ENCODE measurements at regions not wholly inside any gene's neighbourhood (a gene's known extent, or its start where the extent isn't known, plus 50 kb on each side); places are given as distances from the start of the nearest gene placed in this dataset.

GRCh38 chr10:123449234-123449962 lies 216.8 kb upstream of the GPR26 start:
- no peak for DNase-seq (ENCODE audit: extremely low read depth in 1 of 2, low read depth in 1 of 2)

DNA sequence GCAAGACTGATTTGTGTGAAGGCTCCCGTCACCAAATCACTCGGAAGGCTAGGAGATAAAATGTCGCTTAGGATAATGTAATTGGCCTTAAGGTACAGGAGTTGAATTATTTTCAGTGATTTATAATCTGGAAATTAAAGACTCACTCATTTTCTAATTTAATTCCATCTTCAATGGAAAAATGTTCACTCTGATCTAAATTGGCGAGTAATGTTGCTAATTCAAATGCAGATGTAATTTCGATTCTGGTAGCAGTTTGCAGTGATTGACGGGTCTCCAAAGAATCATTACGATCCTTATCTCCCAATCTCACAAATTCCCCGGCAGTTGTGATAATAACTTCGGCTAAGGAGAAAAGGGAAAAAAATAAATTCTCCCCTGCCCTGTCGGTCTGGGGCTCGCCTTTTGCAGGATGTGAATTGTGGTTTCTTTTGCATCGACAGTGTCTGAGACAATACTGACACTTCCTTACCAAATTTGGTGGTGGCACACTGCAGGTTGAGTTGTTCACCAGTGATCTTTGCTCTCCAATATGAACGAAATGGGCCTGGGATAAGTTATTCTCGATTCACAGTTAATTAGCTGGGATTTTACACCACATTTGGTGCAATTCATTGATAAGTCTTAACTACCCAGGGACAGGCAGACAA lies 215.1 kb upstream of the GPR26 start:
- DNase-seq (ENCODE audit: extremely low read depth in 1 of 2, low read depth in 1 of 2), result no peak

GRCh38 chr10:123451618-123452245 lies 214.4 kb upstream of the GPR26 start:
- DNase-seq (ENCODE audit: extremely low read depth in 1 of 2, low read depth in 1 of 2), result no peak

- DNase-seq (ENCODE audit: extremely low read depth in 1 of 2, low read depth in 1 of 2), result no peak
These were observed 211.2 kb upstream of the GPR26 start for GRCh38 chr10:123454987-123455386.

- no peak for DNase-seq (ENCODE audit: extremely low read depth in 1 of 2, low read depth in 1 of 2)
These were observed 210.3 kb upstream of the GPR26 start for GRCh38 chr10:123455861-123456260.

DNA sequence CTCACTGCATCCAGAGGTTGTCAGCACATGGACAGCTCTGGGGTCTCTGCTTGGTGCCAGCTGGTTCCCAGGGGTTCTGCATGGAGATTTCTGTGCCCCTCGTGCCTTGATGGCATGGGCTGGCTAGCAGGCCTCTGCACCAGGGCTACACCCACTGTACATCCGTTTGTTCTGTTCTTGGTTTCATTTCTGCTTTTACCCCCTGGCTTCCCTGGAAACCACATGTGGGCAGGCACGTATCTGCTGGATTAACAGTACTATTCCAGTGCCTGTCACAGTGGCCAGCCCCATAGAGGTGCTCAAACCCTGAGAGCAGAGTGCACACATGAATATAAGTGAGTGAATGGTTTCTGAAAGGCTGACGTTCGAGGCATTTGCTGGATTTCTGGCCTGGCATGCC lies 207.2 kb upstream of the GPR26 start:
- DNase-seq (ENCODE audit: extremely low read depth in 1 of 2, low read depth in 1 of 2), result no peak

DNA sequence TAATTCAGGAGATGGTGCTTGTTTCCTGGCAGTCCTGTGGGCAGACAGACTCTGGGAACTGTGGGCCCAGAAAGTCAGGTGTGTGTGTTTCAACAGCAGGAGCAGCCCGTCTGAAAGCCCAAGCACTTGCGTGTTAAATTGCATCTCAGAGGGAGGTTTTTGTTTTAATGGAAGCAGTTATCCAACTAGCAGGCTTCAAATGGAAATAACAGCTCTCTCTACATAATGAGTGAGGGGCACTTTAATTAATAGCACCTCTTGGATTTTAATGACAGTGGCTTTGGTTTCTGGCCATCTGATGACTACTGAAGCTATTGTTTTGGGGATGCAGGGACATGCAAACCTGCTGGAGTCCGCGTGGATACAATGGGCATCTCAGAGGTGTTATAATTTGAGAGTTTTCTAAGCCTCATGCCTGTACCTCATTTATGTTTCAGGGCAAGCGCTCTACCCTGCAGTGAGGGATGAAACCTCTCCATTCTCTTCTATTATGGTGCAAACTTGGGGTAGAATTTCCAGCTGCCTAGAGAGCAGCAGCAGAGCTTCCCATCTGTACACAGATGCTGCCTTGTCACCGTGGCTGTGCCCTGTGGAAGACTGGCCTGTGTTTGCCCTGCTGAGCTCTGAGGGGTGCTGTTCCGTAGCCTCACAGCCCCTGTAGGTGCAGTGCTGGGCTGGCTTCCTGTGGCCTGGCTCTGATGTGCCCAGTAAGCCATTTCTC lies 206.6 kb upstream of the GPR26 start:
- DNase-seq (ENCODE audit: extremely low read depth in 1 of 2, low read depth in 1 of 2), result no peak

GRCh38 chr10:123462246-123462645 lies 203.9 kb upstream of the GPR26 start:
- DNase-seq (ENCODE audit: extremely low read depth in 1 of 2, low read depth in 1 of 2), result no peak

DNA sequence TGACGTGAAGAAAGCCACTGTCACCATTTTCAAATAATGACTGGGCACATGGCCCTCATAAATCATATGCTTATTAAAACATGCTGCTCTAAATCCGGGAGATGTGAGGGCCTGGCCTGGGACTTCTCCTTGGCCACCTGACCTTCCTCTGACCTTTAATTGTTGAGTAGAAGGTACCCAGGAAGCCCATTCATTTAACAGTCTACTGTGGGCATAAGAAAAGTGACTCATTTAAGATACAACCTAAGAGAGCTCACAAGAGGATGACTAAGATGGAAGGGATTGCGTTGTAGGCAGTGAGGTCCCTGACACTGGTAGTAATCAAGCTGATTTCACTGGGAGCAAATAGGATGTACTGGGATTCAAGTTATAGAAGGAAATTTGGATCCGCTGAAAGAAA lies 203.4 kb upstream of the GPR26 start:
- no peak for DNase-seq (ENCODE audit: extremely low read depth in 1 of 2, low read depth in 1 of 2)

GRCh38 chr10:123463181-123463580 lies 203.0 kb upstream of the GPR26 start:
- no peak for DNase-seq (ENCODE audit: extremely low read depth in 1 of 2, low read depth in 1 of 2)

GRCh38 chr10:123463698-123464097 lies 202.5 kb upstream of the GPR26 start:
- DNase-seq (ENCODE audit: extremely low read depth in 1 of 2, low read depth in 1 of 2), result no peak

DNA sequence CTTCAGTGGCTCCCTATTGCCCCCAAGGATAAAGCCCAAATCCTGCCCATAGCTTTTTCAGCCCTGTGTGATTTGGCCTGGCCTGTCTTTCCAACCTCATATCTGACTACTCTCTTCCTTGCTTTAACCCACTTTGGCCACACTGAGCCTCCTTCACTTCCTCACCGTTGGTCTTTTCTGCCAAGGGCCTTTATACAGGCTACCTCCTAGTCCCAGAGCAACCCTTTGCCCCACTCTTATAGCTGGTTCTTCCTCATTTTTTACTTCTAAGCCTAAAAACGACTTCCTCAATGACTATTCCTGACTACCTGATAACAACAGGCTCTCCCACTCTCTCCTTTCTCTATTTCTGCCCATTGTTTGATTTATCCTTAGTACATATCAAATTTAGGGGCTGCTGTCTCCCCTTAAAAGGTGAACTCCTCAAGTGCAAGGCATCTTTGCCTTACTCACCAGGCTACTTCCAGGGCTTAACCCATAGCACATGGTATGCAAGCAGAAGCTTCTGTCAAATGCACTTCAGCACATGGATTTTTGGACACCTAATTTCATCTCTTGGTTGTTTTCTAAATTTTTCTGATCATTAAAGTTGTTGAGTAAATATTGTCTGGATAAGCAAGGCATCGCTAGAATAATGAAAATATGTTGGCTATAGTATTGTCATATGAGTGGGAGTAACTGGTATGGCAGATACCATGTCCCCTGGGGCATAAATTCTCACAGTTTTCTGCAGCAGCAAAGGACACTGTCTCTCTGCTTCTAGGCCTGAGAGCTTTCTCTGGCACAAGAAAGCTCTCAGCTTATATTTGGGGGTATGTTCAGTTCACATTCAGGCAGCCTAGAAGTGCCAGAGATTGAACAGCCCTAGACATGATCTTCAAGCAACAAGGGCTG lies 201.5 kb upstream of the GPR26 start:
- no peak for DNase-seq (ENCODE audit: extremely low read depth in 1 of 2, low read depth in 1 of 2)

- DNase-seq (ENCODE audit: extremely low read depth in 1 of 2, low read depth in 1 of 2), result no peak
These were observed 195.7 kb upstream of the GPR26 start for GRCh38 chr10:123470336-123470921.

DNA sequence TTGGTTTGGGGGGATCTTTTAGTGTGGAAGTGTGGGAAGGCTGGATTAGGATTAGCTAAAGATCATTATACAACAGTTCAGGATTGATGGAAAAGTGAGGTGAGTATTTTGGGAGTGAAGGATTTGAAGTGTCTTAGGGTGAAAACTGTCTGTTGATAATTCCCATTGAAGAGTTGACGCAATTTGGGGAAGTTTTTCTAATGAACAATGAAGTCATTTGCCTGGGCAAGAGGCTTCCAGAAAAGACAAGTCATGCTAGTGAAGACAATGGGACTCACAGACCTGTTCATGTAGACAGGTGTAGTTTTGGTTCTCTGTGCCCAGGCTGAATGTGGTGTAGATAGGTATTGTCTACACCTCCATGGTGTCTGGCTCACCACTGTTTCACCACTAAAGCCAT lies 194.3 kb upstream of the GPR26 start:
- no peak for DNase-seq (ENCODE audit: extremely low read depth in 1 of 2, low read depth in 1 of 2)

- no peak for DNase-seq (ENCODE audit: extremely low read depth in 1 of 2, low read depth in 1 of 2)
These were observed 193.5 kb upstream of the GPR26 start for GRCh38 chr10:123472606-123473005.

- DNase-seq (ENCODE audit: extremely low read depth in 1 of 2, low read depth in 1 of 2), result no peak
These were observed 191.5 kb upstream of the GPR26 start for GRCh38 chr10:123474700-123475099.

DNA sequence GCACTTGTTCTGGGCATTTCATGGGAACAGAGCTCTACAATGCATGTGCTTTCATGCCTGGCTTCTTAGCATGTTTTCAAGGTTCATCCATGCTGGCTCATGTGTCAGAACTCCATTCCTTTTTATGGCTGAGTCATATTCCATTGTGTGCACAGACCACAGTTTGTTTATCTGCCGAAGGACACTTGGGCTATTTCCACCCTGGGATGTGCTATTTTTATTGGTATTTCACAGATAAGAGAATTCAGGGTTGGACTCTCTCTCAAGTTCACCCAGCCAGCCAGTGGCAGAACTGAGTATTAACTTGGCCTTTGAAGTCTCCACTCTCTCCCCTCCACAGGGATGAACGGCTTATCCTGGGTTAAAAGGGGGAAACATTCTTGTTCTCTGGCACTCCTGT lies 190.7 kb upstream of the GPR26 start:
- DNase-seq (ENCODE audit: extremely low read depth in 1 of 2, low read depth in 1 of 2), result no peak

DNA sequence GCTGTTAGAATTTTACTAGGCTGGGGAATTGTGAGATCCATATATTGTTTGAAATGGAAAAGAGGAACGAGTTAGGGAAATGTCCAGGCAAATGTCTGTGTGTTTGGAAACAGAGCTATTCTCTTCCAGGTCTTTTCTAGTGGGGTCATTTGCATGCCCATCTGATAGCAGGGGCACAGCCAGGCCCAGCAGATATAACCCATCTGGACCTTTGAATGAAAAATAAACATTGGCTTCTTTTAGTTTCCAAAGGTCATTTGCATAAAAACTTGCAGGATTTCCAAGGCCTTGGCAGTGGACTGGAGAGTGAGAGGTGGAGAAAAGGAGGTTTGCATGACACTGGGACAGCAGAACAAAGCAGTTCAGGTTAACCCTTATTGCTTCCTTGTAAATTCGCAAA lies 188.0 kb upstream of the GPR26 start:
- DNase-seq (ENCODE audit: extremely low read depth in 1 of 2, low read depth in 1 of 2), result no peak

DNA sequence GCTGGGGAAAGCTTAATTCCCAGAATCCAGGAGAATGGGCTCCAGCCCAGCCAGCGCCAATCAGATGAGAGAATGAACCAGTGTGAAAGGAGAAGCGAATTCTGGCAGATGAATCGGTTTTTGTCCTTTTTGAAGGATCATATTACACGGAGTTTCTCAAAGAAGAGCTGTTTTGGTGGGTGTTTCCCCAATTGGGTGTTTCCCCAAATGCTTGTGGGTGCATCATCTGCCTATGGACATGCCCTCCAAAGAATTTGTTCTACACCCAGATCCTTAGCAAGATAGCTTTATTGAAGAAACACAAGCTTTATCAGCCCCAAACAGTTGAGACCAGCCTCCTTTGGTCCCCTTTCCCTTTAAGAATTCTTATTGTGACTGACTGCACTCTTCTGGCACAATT lies 186.5 kb upstream of the GPR26 start:
- no peak for DNase-seq (ENCODE audit: extremely low read depth in 1 of 2, low read depth in 1 of 2)

GRCh38 chr10:123480344-123480743 lies 185.8 kb upstream of the GPR26 start:
- no peak for DNase-seq (ENCODE audit: extremely low read depth in 1 of 2, low read depth in 1 of 2)
